Adrenal gland (tissue), 9 donors: ENCODE measurements at regions not wholly inside any gene's neighbourhood (a gene's known extent, or its start where the extent isn't known, plus 50 kb on each side); places are given as distances from the start of the nearest gene placed in this dataset.

Experiments used
- DNase-seq, 7 donors: peaks; one replicate each; pipeline ENCODE4 v3.0.0-alpha.2; 2019 to 2020
- H3K27ac ChIP-seq, 5 donors: fragments of 200-600 bp; sonication (generic) in 4 of 5; 1 replicate in 3 of 5; 2 replicates in 2 of 5; pipeline versions ENCODE4 v1.5.1 to v1.8.0; 2016 to 2020; ENCODE audit warnings: mild to moderate bottlenecking in 1 of 5
- H3K27me3 ChIP-seq: fragments of 200-600 bp; 2 replicates; pipeline ENCODE4 v1.8.0; 2021
- H3K36me3 ChIP-seq, 2 donors: fragments of 200-600 bp; replicated peaks in 1 of 2; 1 replicate in 1 of 2; 2 replicates in 1 of 2; pipeline versions ENCODE4 v1.5.1 to v1.8.0; 2018 to 2022
- H3K4me1 ChIP-seq, 2 donors: fragments of 200-600 bp; replicated peaks in 1 of 2; 1 replicate in 1 of 2; 2 replicates in 1 of 2; pipeline versions ENCODE4 v1.5.1 to v1.8.0; 2018 to 2021
- H3K4me3 ChIP-seq, 4 donors: fragments of 200-600 bp; sonication (generic) in 3 of 4; one replicate each; pipeline ENCODE4 v1.5.1; 2016 to 2018
- H3K9me3 ChIP-seq, 3 donors: fragments of 200-600 bp; sonication (generic) in 1 of 3; replicated peaks in 1 of 3; 1 replicate in 2 of 3; 2 replicates in 1 of 3; pipeline versions ENCODE4 v1.5.1 to v1.8.0; 2016 to 2021
- POLR2A ChIP-seq, 2 donors: fragments of 450-650 bp; IDR thresholded peaks; one replicate each; pipeline ENCODE4 v1.6.1; 2017; ENCODE audit warnings: antibody characterized with exemption in 2 of 2, mild to moderate bottlenecking in 2 of 2, moderate library complexity in 1 of 2
- WGBS, 4 donors: extraction: QIAGEN DNeasy Blood & Tissue Kit in 2 of 4; methylation state at CpG; one replicate each; pipeline versions ENCODE4 v1.1.5 to v1.1.7; 2013 to 2017; 5-methylcytosine and 5-hydroxymethylcytosine counted together
- intact Hi-C, 2 donors: fragments of 100-400 bp; cut with DNase I; formaldehyde crosslinking; loops; one replicate each; pipeline versions ENCODE4 v1.14.1 to v1.15.0; 2022 to 2023
- TF ChIP-seq, protein P1 (sequence below), 6 experiments: fragments of 450-650 bp in 4 of 6; fragments of 200-600 bp in 2 of 6; sonication (generic) in 1 of 6; IDR thresholded peaks; 1 replicate in 5 of 6; 2 replicates in 1 of 6; pipeline versions ENCODE4 v1.5.1 to v1.8.0; 2016 to 2021; ENCODE audit warnings: antibody characterized with exemption in 6 of 6, mild to moderate bottlenecking in 2 of 6, moderate library complexity in 1 of 6
- donor health status: healthy with polysubstance abuse.
- donor health status: Bipolar disorder and iron deficiency.
- donor health status: DM: yes; HTN: yes; CAD: no.
- donor health status: DM: no; HTN: no; CAD: no.
- donor health status: DM: no; HTN: no; CAD: no.

GRCh38 chr7:15854841-15855524 lies 168.5 kb upstream of the MEOX2 start:
- Histone ChIP-seq H3K9me3 (no peaks in the 10 kb centered on the region), H3K4me3 (no peak overlapping the region), H3K4me1 (no peaks in the 10 kb centered on the region), H3K27me3 (no peaks in the 10 kb centered on the region), H3K36me3 (no peaks in the 10 kb centered on the region), H3K27ac (no peak overlapping the region)
- 77 to 82% (median 82%) methylated on average over 4 of the region's 4 CpGs for WGBS, 4 donors
- no peak for DNase-seq
- intact Hi-C loops, result no loop called here
- TF ChIP-seq POLR2A (IDR thresholded peaks at IDR 0.05), result no peak
- TF ChIP-seq, protein P1, sequence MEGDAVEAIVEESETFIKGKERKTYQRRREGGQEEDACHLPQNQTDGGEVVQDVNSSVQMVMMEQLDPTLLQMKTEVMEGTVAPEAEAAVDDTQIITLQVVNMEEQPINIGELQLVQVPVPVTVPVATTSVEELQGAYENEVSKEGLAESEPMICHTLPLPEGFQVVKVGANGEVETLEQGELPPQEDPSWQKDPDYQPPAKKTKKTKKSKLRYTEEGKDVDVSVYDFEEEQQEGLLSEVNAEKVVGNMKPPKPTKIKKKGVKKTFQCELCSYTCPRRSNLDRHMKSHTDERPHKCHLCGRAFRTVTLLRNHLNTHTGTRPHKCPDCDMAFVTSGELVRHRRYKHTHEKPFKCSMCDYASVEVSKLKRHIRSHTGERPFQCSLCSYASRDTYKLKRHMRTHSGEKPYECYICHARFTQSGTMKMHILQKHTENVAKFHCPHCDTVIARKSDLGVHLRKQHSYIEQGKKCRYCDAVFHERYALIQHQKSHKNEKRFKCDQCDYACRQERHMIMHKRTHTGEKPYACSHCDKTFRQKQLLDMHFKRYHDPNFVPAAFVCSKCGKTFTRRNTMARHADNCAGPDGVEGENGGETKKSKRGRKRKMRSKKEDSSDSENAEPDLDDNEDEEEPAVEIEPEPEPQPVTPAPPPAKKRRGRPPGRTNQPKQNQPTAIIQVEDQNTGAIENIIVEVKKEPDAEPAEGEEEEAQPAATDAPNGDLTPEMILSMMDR (IDR thresholded peaks at IDR 0.05), result no peak

DNA sequence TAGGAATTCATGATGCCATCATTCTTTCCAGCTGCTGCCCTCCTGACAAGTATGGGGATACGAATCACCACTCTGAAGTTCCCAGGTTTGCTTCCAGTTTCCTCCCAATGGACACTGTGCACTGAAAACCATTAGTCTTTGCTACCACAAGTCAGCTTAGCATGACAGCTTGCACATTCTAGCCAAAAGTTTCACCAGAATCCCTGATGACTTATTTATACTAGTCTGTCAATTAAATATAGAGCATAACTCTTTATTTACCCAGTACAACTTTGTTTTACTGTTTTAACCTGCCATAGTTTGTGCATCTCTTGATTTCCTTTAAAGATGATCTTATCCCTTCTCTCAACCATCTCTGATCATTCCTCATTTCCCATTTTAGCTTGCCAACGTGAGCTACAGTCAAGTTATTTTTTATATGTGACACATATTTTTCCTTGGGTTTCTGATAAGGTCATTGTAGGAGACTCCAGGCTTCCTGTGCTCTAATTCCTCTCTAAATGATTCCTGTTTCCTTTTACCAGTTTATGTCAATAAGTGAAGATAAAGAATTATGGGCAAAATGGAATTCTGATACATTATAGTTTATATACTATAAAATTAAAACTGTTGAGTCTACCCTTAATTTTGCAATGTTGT lies 167.5 kb upstream of the MEOX2 start:
- TF ChIP-seq, protein P1 (IDR thresholded peaks at IDR 0.05), result no peak
- TF ChIP-seq POLR2A (IDR thresholded peaks at IDR 0.05), result no peak

DNA sequence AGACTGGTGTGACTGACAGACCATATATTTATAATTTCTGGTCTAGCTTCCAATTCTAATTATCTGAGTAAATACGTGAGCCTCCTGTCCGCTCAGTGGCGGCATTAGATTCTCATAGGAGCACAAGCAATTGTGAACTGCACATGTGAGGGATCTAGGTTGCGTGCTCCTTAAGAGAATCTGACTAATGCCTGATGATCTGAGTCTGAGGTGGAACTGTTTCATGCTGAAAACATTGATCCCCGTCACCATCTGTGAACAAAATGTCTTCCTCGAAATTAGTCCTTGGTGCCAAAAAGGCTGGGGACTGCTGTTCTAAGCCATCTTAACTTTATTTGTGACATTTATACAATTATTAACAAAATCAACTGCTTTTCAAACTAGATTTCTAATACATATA lies 164.7 kb upstream of the MEOX2 start:
- Histone ChIP-seq H3K9me3 (no peaks in the 10 kb centered on the region), H3K4me1 (peaks cover 0 to 11% of the 10 kb centered on the region in 2 donors), H3K4me3 (no peak overlapping the region), H3K36me3 (no peaks in the 10 kb centered on the region), H3K27me3 (no peaks in the 10 kb centered on the region), H3K27ac (no peak overlapping the region)
- intact Hi-C loops, result no loop called here
- DNase-seq, result no peak
- whole genome bisulfite sequencing, 4 donors, result 75 to 90% (median 82%) methylated on average over 6 of the region's 6 CpGs
- TF ChIP-seq, protein P1 (IDR thresholded peaks at IDR 0.05), result no peak
- TF ChIP-seq POLR2A (IDR thresholded peaks at IDR 0.05), result no peak

More for the DNA sequence above, 167.5 kb upstream of the MEOX2 start:
- WGBS, 4 donors, result 28 to 39% (median 35%) methylated on average over 2 of the region's 2 CpGs
- H3K27ac ChIP-seq, result no peak overlapping the region
- no peaks in the 10 kb centered on the region for H3K4me1 ChIP-seq
- DNase-seq, result no peak
- H3K27me3 ChIP-seq, result no peaks in the 10 kb centered on the region
- no peak overlapping the region for H3K4me3 ChIP-seq
- no peaks in the 10 kb centered on the region for H3K36me3 ChIP-seq
- intact Hi-C loops, result no loop called here
- H3K9me3 ChIP-seq, result no peaks in the 10 kb centered on the region

DNA sequence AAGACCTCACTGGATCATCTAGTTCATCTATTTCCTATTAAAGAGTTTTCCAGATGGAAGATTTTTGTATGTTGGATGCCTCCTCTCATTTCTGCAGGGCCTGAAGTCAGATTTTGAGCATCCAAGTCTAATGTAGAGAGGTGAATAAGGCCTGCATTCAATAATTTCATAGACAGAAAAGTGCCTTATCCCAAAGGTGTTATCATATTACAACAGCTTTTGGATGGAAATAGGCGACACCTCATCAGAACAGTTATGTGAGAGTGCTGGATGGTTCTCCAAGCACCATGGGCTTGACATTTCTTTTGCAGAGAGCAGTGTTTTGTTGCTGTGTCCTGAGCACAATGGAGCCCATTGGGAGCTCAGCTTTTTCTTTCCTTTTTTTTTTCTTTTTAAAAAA lies 162.4 kb upstream of the MEOX2 start:
- no peaks in the 10 kb centered on the region for H3K9me3 ChIP-seq
- H3K27ac ChIP-seq, result no peak overlapping the region
- no peak for DNase-seq
- WGBS, 4 donors, result 82 to 100% (median 88%) methylated on average over 1 of the region's 1 CpG
- intact Hi-C loops, result no loop called here
- H3K4me1 ChIP-seq, result peaks cover 0 to 11% of the 10 kb centered on the region in 2 donors
- TF ChIP-seq POLR2A (IDR thresholded peaks at IDR 0.05), result no peak
- TF ChIP-seq, protein P1 (IDR thresholded peaks at IDR 0.05), result no peak
- H3K4me3 ChIP-seq, result no peak overlapping the region
- no peaks in the 10 kb centered on the region for H3K36me3 ChIP-seq
- H3K27me3 ChIP-seq, result no peaks in the 10 kb centered on the region
